Activated CD4-positive, alpha-beta T cell treated with anti-CD3 and anti-CD28 coated beads, Interleukin-2, amount 10 ng/mL, durations not matched to agents 24 days and 14 days (primary cell): ENCODE measurements at regions not wholly inside any gene's neighbourhood (a gene's known extent, or its start where the extent isn't known, plus 50 kb on each side); places are given as distances from the start of the nearest gene placed in this dataset.

Experiments
- DNase-seq: peaks from one replicate; pipeline ENCODE4 v3.0.0; 2022
- H3K27ac Mint-ChIP-seq: one replicate; pipeline ENCODE4 v1.8.0; 2022; ENCODE audit warnings: mild to moderate bottlenecking, mixed read lengths
- H3K27me3 Mint-ChIP-seq: one replicate; pipeline ENCODE4 v1.8.0; 2022; ENCODE audit warnings: mixed read lengths
- H3K36me3 Mint-ChIP-seq: one replicate; pipeline ENCODE4 v1.8.0; 2022; ENCODE audit warnings: low read depth, mild to moderate bottlenecking, mixed read lengths
- H3K4me1 Mint-ChIP-seq: one replicate; pipeline ENCODE4 v1.8.0; 2021; ENCODE audit warnings: mixed read lengths
- H3K4me3 Mint-ChIP-seq: one replicate; pipeline ENCODE4 v1.8.0; 2022; ENCODE audit warnings: mild to moderate bottlenecking, moderate library complexity, mixed read lengths
- H3K9me3 Mint-ChIP-seq: one replicate; pipeline ENCODE4 v1.8.0; 2021; ENCODE audit warnings: mixed read lengths
- intact Hi-C: fragments of 100-400 bp; cut with micrococcal nuclease; formaldehyde crosslinking; loops from one replicate; pipeline ENCODE4 v1.15.1; 2023

DNA sequence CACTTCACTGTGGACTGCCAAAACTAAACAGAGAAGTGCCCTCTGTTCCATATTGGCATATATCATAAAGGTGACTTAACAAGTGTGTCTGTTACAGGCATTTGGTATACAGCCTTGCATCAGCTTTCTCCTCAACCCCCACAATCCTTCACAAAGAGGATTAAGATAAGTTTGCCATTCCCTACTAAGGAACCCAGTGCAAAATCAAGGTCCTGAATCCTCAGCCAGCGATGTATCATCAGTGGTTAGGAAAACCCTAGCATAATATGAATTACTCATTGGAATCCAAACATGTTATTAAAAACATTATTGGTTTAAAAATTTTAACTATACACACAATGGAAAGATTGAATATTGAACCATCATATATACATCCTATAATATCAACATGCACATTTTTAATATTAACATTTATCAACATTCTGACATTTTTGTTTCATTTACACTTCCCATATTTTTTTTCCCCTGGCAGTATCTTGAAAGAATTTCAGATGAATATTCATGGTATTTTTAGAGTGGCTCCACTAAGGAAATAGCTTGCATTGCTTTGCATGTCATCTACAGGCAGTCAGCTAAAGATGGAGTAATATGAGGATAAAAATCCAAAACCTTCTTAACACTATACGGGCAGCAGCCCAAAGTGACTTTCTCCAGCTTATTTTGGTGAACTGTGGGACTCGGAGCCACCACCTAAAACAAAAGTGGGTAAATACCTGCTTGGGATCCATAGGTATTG is 215.6 kb upstream of the CHRM2 start:
- H3K9me3 Mint-ChIP-seq, result no peaks in the 10 kb centered on the region
- no peak overlapping the region for H3K4me3 Mint-ChIP-seq
- H3K27me3 Mint-ChIP-seq, result no peaks in the 10 kb centered on the region
- no peaks in the 10 kb centered on the region for H3K4me1 Mint-ChIP-seq
- intact Hi-C loops, result no loop called here
- H3K27ac Mint-ChIP-seq, result no peak overlapping the region
- no peak for DNase-seq
- no peaks in the 10 kb centered on the region for H3K36me3 Mint-ChIP-seq

DNA sequence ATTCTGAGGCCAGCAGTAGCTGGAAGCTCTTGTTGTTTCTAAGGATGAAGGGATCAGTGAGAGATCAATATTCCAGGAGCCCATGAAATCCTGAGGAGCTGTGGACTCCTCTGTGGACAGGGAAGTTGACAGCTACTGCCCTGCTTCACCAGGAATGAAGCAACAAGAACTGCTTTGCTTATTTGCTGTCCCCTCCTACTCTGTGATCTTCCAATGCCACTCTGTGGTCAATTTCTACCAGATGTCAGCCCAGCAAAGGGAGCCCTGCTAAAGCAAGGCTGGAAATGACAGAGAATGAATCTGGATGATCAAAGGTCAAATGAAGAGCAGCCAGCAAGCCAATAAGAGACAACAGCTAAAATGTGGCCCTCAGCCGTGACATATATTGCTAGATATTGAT is 227.5 kb upstream of the CHRM2 start:
- no peak overlapping the region for H3K4me3 Mint-ChIP-seq
- H3K27me3 Mint-ChIP-seq, result no peaks in the 10 kb centered on the region
- H3K36me3 Mint-ChIP-seq, result no peaks in the 10 kb centered on the region
- H3K9me3 Mint-ChIP-seq, result peaks cover 3% of the 10 kb centered on the region
- H3K4me1 Mint-ChIP-seq, result no peaks in the 10 kb centered on the region
- intact Hi-C loops, result no loop called here
- H3K27ac Mint-ChIP-seq, result no peak overlapping the region
- no peak for DNase-seq

DNA sequence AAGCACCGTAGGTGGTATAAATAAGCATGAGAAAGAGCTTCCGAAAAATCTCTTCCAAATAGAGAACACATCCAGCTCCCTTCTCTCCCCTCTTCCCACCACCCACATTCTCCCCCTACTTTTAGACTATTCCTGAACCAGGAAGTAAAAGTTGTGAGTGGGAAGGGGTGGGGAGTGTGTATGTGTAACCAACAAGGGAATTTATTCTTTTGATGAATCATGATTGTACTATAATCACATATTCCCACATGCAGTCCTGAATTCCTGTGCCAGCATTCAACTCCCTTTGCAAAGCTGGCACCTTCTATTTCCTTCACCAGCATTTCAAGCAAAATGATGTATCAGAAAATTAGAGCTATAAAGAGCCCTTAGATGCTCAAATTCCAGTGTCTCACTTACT is 230.6 kb upstream of the CHRM2 start:
- Mint-ChIP-seq H3K9me3 (peaks cover 3% of the 10 kb centered on the region), H3K27me3 (no peaks in the 10 kb centered on the region), H3K4me3 (no peak overlapping the region), H3K36me3 (no peaks in the 10 kb centered on the region), H3K27ac (no peak overlapping the region), H3K4me1 (no peaks in the 10 kb centered on the region)
- intact Hi-C loops, result no loop called here
- no peak for DNase-seq

- Mint-ChIP-seq H3K27me3 (no peaks in the 10 kb centered on the region), H3K9me3 (peaks cover 8% of the 10 kb centered on the region), H3K27ac (no peak overlapping the region), H3K4me1 (no peaks in the 10 kb centered on the region), H3K36me3 (no peaks in the 10 kb centered on the region), H3K4me3 (no peak overlapping the region)
- intact Hi-C loops, result no loop called here
- no peak for DNase-seq
Observed at GRCh38 chr7:136635751-136636150, 232.7 kb upstream of the CHRM2 start.

DNA sequence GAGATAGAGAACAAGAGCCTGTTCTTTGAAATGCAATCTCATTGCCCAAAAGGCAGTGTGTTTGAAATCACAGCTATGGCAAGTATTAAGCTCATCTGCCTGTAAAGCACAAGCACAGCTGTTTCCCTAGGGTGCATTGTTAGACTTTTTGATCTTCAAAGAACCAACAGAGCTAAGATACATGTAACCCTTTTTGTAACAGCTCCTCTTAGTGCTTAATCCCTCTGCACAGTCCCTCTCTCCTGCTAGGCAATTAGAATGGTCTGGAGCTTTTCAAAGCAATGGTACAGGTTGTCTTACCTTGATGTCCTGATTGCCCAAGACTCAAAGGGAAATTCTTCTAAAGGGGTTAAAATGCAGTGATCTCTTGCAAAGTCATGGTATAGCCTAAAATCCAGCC is 249.6 kb upstream of the CHRM2 start:
- Mint-ChIP-seq H3K4me3 (no peak overlapping the region), H3K36me3 (no peaks in the 10 kb centered on the region), H3K9me3 (peaks cover 2% of the 10 kb centered on the region), H3K27ac (no peak overlapping the region), H3K27me3 (no peaks in the 10 kb centered on the region), H3K4me1 (no peaks in the 10 kb centered on the region)
- intact Hi-C loops, result no loop called here
- no peak for DNase-seq

GRCh38 chr7:136617176-136617575 is 251.3 kb upstream of the CHRM2 start:
- no peaks in the 10 kb centered on the region for H3K27me3 Mint-ChIP-seq
- DNase-seq, result no peak
- no peaks in the 10 kb centered on the region for H3K36me3 Mint-ChIP-seq
- intact Hi-C loops, result no loop called here
- no peak overlapping the region for H3K27ac Mint-ChIP-seq
- H3K4me1 Mint-ChIP-seq, result no peaks in the 10 kb centered on the region
- no peak overlapping the region for H3K4me3 Mint-ChIP-seq
- H3K9me3 Mint-ChIP-seq, result peaks cover 6% of the 10 kb centered on the region

- intact Hi-C loops, result no loop called here
- Mint-ChIP-seq H3K36me3 (no peaks in the 10 kb centered on the region), H3K27ac (no peak overlapping the region), H3K4me1 (no peaks in the 10 kb centered on the region), H3K9me3 (no peaks in the 10 kb centered on the region), H3K4me3 (no peak overlapping the region), H3K27me3 (no peaks in the 10 kb centered on the region)
- no peak for DNase-seq
Observed at GRCh38 chr7:136605532-136606329, 262.7 kb upstream of the CHRM2 start.

- peaks cover 3% of the 10 kb centered on the region for H3K9me3 Mint-ChIP-seq
- H3K27me3 Mint-ChIP-seq, result no peaks in the 10 kb centered on the region
- H3K4me3 Mint-ChIP-seq, result no peak overlapping the region
- H3K27ac Mint-ChIP-seq, result no peak overlapping the region
- DNase-seq, result no peak
- no peaks in the 10 kb centered on the region for H3K36me3 Mint-ChIP-seq
- H3K4me1 Mint-ChIP-seq, result no peaks in the 10 kb centered on the region
- intact Hi-C loops, result no loop called here
Observed at GRCh38 chr7:136601772-136602171, 266.7 kb upstream of the CHRM2 start.

GRCh38 chr7:136600475-136600874 is 268.0 kb upstream of the CHRM2 start:
- Mint-ChIP-seq H3K4me1 (no peaks in the 10 kb centered on the region), H3K36me3 (no peaks in the 10 kb centered on the region), H3K9me3 (peaks cover 3% of the 10 kb centered on the region), H3K27me3 (no peaks in the 10 kb centered on the region), H3K27ac (no peak overlapping the region), H3K4me3 (no peak overlapping the region)
- DNase-seq, result no peak
- intact Hi-C loops, result no loop called here

- no peaks in the 10 kb centered on the region for H3K36me3 Mint-ChIP-seq
- peaks cover 4% of the 10 kb centered on the region for H3K9me3 Mint-ChIP-seq
- H3K4me3 Mint-ChIP-seq, result no peak overlapping the region
- intact Hi-C loops, result no loop called here
- no peak for DNase-seq
- H3K27ac Mint-ChIP-seq, result no peak overlapping the region
- H3K27me3 Mint-ChIP-seq, result no peaks in the 10 kb centered on the region
- no peaks in the 10 kb centered on the region for H3K4me1 Mint-ChIP-seq
Observed at GRCh38 chr7:136594739-136595144, 273.7 kb upstream of the CHRM2 start.

- intact Hi-C loops, result no loop called here
- Mint-ChIP-seq H3K27me3 (no peaks in the 10 kb centered on the region), H3K9me3 (peaks cover 3% of the 10 kb centered on the region), H3K4me1 (no peaks in the 10 kb centered on the region), H3K4me3 (no peak overlapping the region), H3K36me3 (no peaks in the 10 kb centered on the region), H3K27ac (no peak overlapping the region)
- no peak for DNase-seq
Observed at GRCh38 chr7:136588216-136588615, 280.2 kb upstream of the CHRM2 start.

DNA sequence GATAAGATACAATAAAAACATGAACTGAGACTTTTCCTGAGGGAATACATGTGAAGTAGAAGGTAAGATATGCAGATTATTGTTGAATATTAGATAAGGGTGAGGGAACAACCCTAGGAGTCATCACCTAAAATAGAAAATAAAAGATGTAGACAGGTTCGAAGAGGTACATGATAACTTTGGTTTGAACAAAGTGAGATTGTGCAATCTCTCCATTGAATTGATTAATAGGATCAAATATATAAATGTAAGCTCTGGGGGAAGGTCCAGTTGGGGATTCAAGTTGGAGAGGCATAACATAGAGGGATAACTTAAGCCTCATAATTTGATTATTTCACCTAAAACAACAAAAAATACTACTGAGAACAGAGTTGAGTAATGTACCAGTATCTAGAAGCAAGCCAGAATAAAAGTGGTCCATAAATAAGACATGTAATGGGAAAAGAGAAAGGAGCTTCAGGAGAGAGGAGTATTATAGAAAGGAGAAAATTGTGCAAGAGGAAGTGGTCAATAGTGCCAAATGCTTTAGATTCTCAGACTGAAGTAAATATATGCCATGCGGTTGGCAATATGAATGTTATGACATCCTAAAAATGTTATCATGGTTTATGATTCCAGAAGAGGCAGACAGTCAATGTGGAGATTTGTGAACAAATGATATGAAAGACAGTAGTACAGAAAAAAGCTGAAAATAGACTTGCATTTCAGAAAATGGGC is 282.3 kb upstream of the CHRM2 start:
- Mint-ChIP-seq H3K36me3 (no peaks in the 10 kb centered on the region), H3K9me3 (peaks cover 3% of the 10 kb centered on the region), H3K4me1 (no peaks in the 10 kb centered on the region), H3K4me3 (no peak overlapping the region), H3K27me3 (no peaks in the 10 kb centered on the region), H3K27ac (no peak overlapping the region)
- intact Hi-C loops, result no loop called here
- DNase-seq, result no peak

DNA sequence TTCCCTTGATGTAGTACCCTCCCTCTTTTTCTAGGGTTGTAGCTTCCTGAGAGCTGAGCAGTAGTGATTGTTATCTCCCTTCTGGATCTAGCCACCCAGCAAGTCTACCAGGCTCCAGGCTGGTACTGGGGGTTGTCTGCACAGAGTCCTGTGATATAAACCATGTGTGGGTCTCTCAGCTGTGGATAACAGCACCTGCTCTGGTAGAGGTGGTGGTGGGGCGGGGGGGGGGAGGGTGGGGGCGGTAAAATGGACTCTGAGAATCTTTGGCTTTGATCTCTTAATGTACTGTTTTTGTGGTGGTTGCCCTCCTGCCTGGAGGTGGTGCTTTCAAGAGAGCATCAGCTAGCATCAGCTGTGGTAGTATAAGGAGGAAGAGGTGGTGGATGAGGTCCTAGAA is 302.0 kb upstream of the CHRM2 start:
- DNase-seq, result no peak
- Mint-ChIP-seq H3K36me3 (no peaks in the 10 kb centered on the region), H3K27ac (no peak overlapping the region), H3K4me1 (no peaks in the 10 kb centered on the region), H3K27me3 (no peaks in the 10 kb centered on the region), H3K9me3 (no peaks in the 10 kb centered on the region), H3K4me3 (no peak overlapping the region)
- intact Hi-C loops, result no loop called here

DNA sequence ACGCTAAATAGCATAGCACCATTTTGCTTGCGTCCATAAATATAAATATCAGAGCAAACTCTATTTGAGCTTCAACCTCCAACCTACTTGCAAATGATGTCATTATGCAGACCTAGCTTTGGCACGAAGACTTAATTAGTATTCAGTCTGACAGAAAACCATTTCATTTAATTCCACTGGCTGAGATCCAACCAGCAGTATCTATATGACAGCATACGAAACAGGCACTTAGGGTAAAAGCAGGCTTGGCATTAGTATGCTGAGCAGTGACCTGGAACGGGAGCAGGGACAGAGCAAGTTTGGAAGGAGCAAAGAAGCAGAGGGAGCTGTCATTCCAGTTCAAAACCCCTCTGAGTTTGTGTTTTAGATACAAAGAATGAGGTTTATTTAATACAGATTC is 312.5 kb upstream of the CHRM2 start:
- H3K27me3 Mint-ChIP-seq, result no peaks in the 10 kb centered on the region
- no peak for DNase-seq
- H3K9me3 Mint-ChIP-seq, result peaks cover 6% of the 10 kb centered on the region
- H3K4me1 Mint-ChIP-seq, result no peaks in the 10 kb centered on the region
- no peak overlapping the region for H3K4me3 Mint-ChIP-seq
- intact Hi-C loops, result no loop called here
- no peak overlapping the region for H3K27ac Mint-ChIP-seq
- H3K36me3 Mint-ChIP-seq, result no peaks in the 10 kb centered on the region
